ENCODE measurements at regions not wholly inside any gene's neighbourhood (a gene's known extent, or its start where the extent isn't known, plus 50 kb on each side); places are given as distances from the start of the nearest gene placed in this dataset.

DNA sequence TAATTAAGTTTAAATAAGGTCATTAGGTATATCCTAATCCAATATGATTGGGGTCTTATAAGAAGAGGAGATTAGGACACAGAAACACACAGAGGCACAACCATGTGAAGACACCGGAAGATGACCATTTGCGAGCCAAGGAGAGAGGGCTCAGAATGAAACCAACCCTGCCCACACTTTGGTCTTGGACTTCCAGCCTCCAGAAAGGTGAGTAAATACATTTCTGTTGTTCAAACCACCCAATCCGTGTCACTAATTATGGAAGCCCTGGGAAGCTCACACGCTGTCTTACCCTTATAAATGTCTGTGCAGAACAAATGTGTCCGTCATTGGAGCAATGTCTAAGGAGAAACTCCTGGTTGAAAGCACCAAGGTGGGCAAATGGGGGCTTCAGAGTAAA is 95.0 kb downstream of the IYD start:
- H2BK12ac ChIP-seq (ENCODE audit: low read depth, low read length), result no peak overlapping the region
- H3K4me2 ChIP-seq (ENCODE audit: insufficient read depth in 1 of 2, low read depth in 2 of 2, low read length in 2 of 2), result no peak overlapping the region
- no peak overlapping the region for H3K4me3 ChIP-seq (ENCODE audit: extremely low read depth in 1 of 4, insufficient read depth in 2 of 4, low read depth in 3 of 4, low read length in 4 of 4)
- H3K4me1 ChIP-seq (replicated peaks in 1 of 4; ENCODE audit: control insufficient read depth in 3 of 4, insufficient read depth in 4 of 4, low read length in 3 of 4), result no peaks in the 10 kb centered on the region
- WGBS, 2 experiments (ENCODE audit: extremely low coverage in 1 of 2, insufficient coverage in 1 of 2, insufficient read length in 1 of 2, insufficient replicate concordance in 2 of 2, low coverage in 1 of 2, low lambda C conversion rate in 2 of 2, missing lambda C conversion rate in 1 of 2), result 80% methylated on average over 5 of the region's 5 CpGs; no CpG with 5 or more reads in 1 of the 2 experiments
- H3K18ac ChIP-seq (ENCODE audit: extremely low read depth, low read length), result no peak overlapping the region
- H3K23ac ChIP-seq (ENCODE audit: insufficient read length), result no peak overlapping the region
- no peak overlapping the region for H4K8ac ChIP-seq (ENCODE audit: extremely low read depth, insufficient read depth, low read length)
- H2BK5ac ChIP-seq (ENCODE audit: low read depth, low read length), result no peak overlapping the region
- H2AFZ ChIP-seq (ENCODE audit: low read length), result no peak overlapping the region
- no peak overlapping the region for H3K9ac ChIP-seq (replicated peaks in 1 of 4; ENCODE audit: extremely low read depth in 1 of 4, low read depth in 3 of 4, low read length in 3 of 4)
- no peaks in the 10 kb centered on the region for H3K23me2 ChIP-seq (ENCODE audit: low read depth, low read length)
- no peak overlapping the region for H2BK120ac ChIP-seq (replicated peaks; ENCODE audit: low read depth, low read length)
- H3K36me3 ChIP-seq (ENCODE audit: control insufficient read depth in 2 of 4, insufficient read depth in 4 of 4, low read length in 3 of 4), result no peaks in the 10 kb centered on the region
- no peak for DNase-seq (ENCODE audit: low read depth in 1 of 2, low spot score in 2 of 2)
- no peak overlapping the region for H2BK20ac ChIP-seq (ENCODE audit: low read length)
- no peak overlapping the region for H3K56ac ChIP-seq (replicated peaks; ENCODE audit: insufficient read length, low read depth, low read length)
- H4K5ac ChIP-seq (ENCODE audit: insufficient read length, low read depth, low read length), result no peak overlapping the region
- ChIA-PET POLR2A (ENCODE audit: partially characterized antibody) (no interaction called here), CTCF (ENCODE audit: partially characterized antibody) (interaction anchor here (1.2 kb wide), 1 partner anchor 8 kb away, joined by 5 read pairs; no protein-coding TSS in a partner anchor)
- H4K91ac ChIP-seq (replicated peaks; ENCODE audit: insufficient read length, low read length), result no peak overlapping the region
- no peak overlapping the region for H3K4ac ChIP-seq (replicated peaks; ENCODE audit: insufficient read length, low read depth, low read length)
- H2AK5ac ChIP-seq (ENCODE audit: low read depth, low read length), result no peak overlapping the region
- FAIRE-seq, result no peak
- no peaks in the 10 kb centered on the region for H3K27me3 ChIP-seq (replicated peaks in 1 of 4; ENCODE audit: control insufficient read depth in 3 of 4, extremely low read depth in 1 of 4, insufficient read depth in 3 of 4, low read length in 3 of 4)
- no peaks in the 10 kb centered on the region for H4K20me1 ChIP-seq (replicated peaks in 1 of 2; ENCODE audit: control insufficient read depth in 1 of 2, insufficient read depth in 2 of 2, low read length in 2 of 2)
- H2BK15ac ChIP-seq (ENCODE audit: low read length), result no peak overlapping the region
- no peak for TF ChIP-seq RXRA (IDR thresholded peaks at IDR 0.05; ENCODE audit: insufficient read depth, low read depth, low read length)
- no peaks in the 10 kb centered on the region for H3K79me2 ChIP-seq (ENCODE audit: control insufficient read depth in 1 of 2, insufficient read depth in 2 of 2, low read length in 2 of 2)
- no peak overlapping the region for H3K27ac ChIP-seq (ENCODE audit: low read depth, low read length)
- no peak overlapping the region for H3K14ac ChIP-seq (ENCODE audit: insufficient read length)
- no peaks in the 10 kb centered on the region for H3K79me1 ChIP-seq (ENCODE audit: low read depth, low read length)
- no peaks in the 10 kb centered on the region for H3K9me3 ChIP-seq (ENCODE audit: insufficient read depth in 2 of 2, low read depth in 1 of 2, low read length in 1 of 2)

Data from H1 (cell line).